WI38 (cell line): ENCODE measurements at regions not wholly inside any gene's neighbourhood (a gene's known extent, or its start where the extent isn't known, plus 50 kb on each side); places are given as distances from the start of the nearest gene placed in this dataset.
"Not testable (repeated sequence)": the region's sequence is repeated elsewhere in the genome, so short reads cannot be mapped to it uniquely, and the experiment has no call there.

Experiments
- H3K4me3 ChIP-seq: 2 replicates; pipeline ENCODE4 v1.5.1; 2011; ENCODE audit warnings: low read depth, mild to moderate bottlenecking, control low read depth, low read length
- CTCF ChIP-seq: IDR thresholded peaks from 2 replicates; pipeline ENCODE4 v1.5.1; 2012; ENCODE audit warnings: low read depth, mild to moderate bottlenecking, control low read depth, low read length

GRCh38 chr3:104933972-104934371 lies 432.7 kb upstream of the ALCAM start:
- TF ChIP-seq CTCF, result no peak
- H3K4me3 ChIP-seq, result no peak overlapping the region

GRCh38 chr3:104935613-104936012 lies 431.1 kb upstream of the ALCAM start:
- no peak for TF ChIP-seq CTCF
- no peak overlapping the region for H3K4me3 ChIP-seq

- TF ChIP-seq CTCF, result no peak
- no peak overlapping the region for H3K4me3 ChIP-seq
Measured at GRCh38 chr3:104939196-104939595, 427.5 kb upstream of the ALCAM start.

GRCh38 chr3:104941785-104942184 lies 424.9 kb upstream of the ALCAM start:
- no peak overlapping the region for H3K4me3 ChIP-seq
- TF ChIP-seq CTCF, result no peak

GRCh38 chr3:104943974-104944373 lies 422.7 kb upstream of the ALCAM start:
- no peak overlapping the region for H3K4me3 ChIP-seq
- no peak for TF ChIP-seq CTCF

GRCh38 chr3:104947943-104948342 lies 418.8 kb upstream of the ALCAM start:
- TF ChIP-seq CTCF, result no peak
- no peak overlapping the region for H3K4me3 ChIP-seq

- H3K4me3 ChIP-seq, result not testable (repeated sequence)
Measured at GRCh38 chr3:104949810-104950209, 416.9 kb upstream of the ALCAM start.

- H3K4me3 ChIP-seq, result no peak overlapping the region
- TF ChIP-seq CTCF, result no peak
Measured at GRCh38 chr3:104951426-104951825, 415.3 kb upstream of the ALCAM start.
